ENCODE measurements at regions not wholly inside any gene's neighbourhood (a gene's known extent, or its start where the extent isn't known, plus 50 kb on each side); places are given as distances from the start of the nearest gene placed in this dataset.

- Histone ChIP-seq H3K27ac (no peak overlapping the region), H3K27me3 (no peaks in the 10 kb centered on the region), H3K9me3 (peaks cover 0 to 5% (median 0%) of the 10 kb centered on the region in 11 donors), H3K4me3 (no peak overlapping the region), H3K36me3 (no peaks in the 10 kb centered on the region), H3K4me1 (no peaks in the 10 kb centered on the region)
- ATAC-seq, result no peak
- WGBS, 2 donors, result 89 to 91% methylated on average over 1 of the region's 1 CpG
- no peak for DNase-seq
- intact Hi-C loops (cut with DNase I), result no loop called here
- no peak for TF ChIP-seq CTCF (IDR thresholded peaks at IDR 0.05)
Observed at GRCh38 chr4:148684638-148685037, 242.4 kb upstream of the NR3C2 start.

- no peak for TF ChIP-seq CTCF (IDR thresholded peaks at IDR 0.05)
- ATAC-seq, result no peak
Observed at GRCh38 chr4:148680884-148681283, 238.7 kb upstream of the NR3C2 start.

GRCh38 chr4:148676344-148676743 is 234.1 kb upstream of the NR3C2 start:
- Histone ChIP-seq H3K4me3 (no peak overlapping the region), H3K27ac (no peak overlapping the region), H3K9me3 (no peaks in the 10 kb centered on the region), H3K27me3 (no peaks in the 10 kb centered on the region), H3K36me3 (no peaks in the 10 kb centered on the region), H3K4me1 (no peaks in the 10 kb centered on the region)
- ATAC-seq (no peak), DNase-seq (no peak)
- no peak for TF ChIP-seq CTCF (IDR thresholded peaks at IDR 0.05)
- intact Hi-C loops (cut with DNase I), result no loop called here

More at GRCh38 chr4:148680884-148681283, 238.7 kb upstream of the NR3C2 start:
- no peak for DNase-seq
- Histone ChIP-seq H3K27me3 (no peaks in the 10 kb centered on the region), H3K4me1 (no peaks in the 10 kb centered on the region), H3K27ac (no peak overlapping the region), H3K36me3 (no peaks in the 10 kb centered on the region), H3K4me3 (no peak overlapping the region), H3K9me3 (peaks cover 0 to 5% (median 0%) of the 10 kb centered on the region in 11 donors)
- intact Hi-C loops (cut with DNase I), result no loop called here
- 51 to 69% methylated on average over 2 of the region's 2 CpGs for WGBS, 2 donors

GRCh38 chr4:148674876-148675275 is 232.7 kb upstream of the NR3C2 start:
- intact Hi-C loops (cut with DNase I), result no loop called here
- Histone ChIP-seq H3K36me3 (no peaks in the 10 kb centered on the region), H3K27me3 (no peaks in the 10 kb centered on the region), H3K4me3 (no peak overlapping the region), H3K9me3 (no peaks in the 10 kb centered on the region), H3K4me1 (no peaks in the 10 kb centered on the region), H3K27ac (no peak overlapping the region)
- DNase-seq, result no peak
- 81 to 85% methylated on average over 3 of the region's 3 CpGs for WGBS, 2 donors
- no peak for ATAC-seq
- TF ChIP-seq CTCF (IDR thresholded peaks at IDR 0.05), result no peak

GRCh38 chr4:148664636-148665035 is 222.4 kb upstream of the NR3C2 start:
- no peaks in the 10 kb centered on the region for H3K36me3 ChIP-seq
- TF ChIP-seq CTCF (IDR thresholded peaks at IDR 0.05), result no peak
- H3K9me3 ChIP-seq, result no peaks in the 10 kb centered on the region
- ATAC-seq (no peak), DNase-seq (no peak)
- no peaks in the 10 kb centered on the region for H3K27me3 ChIP-seq
- H3K4me1 ChIP-seq, result no peaks in the 10 kb centered on the region
- WGBS, 2 donors, result 92 to 97% methylated on average over 5 of the region's 5 CpGs
- no peak overlapping the region for H3K4me3 ChIP-seq
- H3K27ac ChIP-seq, result no peak overlapping the region
- intact Hi-C loops (cut with DNase I), result no loop called here
